Activated CD4-positive, alpha-beta T cell treated with anti-CD3 and anti-CD28 coated beads for 4 hours (primary cell): ENCODE measurements at regions not wholly inside any gene's neighbourhood (a gene's known extent, or its start where the extent isn't known, plus 50 kb on each side); places are given as distances from the start of the nearest gene placed in this dataset.
"Not testable (repeated sequence)": the region's sequence is repeated elsewhere in the genome, so short reads cannot be mapped to it uniquely, and the experiment has no call there.

ENCODE experiments used
- DNase-seq, 2 donors: peaks; one replicate each; pipeline ENCODE4 v3.0.0-alpha.2; 2020

DNA sequence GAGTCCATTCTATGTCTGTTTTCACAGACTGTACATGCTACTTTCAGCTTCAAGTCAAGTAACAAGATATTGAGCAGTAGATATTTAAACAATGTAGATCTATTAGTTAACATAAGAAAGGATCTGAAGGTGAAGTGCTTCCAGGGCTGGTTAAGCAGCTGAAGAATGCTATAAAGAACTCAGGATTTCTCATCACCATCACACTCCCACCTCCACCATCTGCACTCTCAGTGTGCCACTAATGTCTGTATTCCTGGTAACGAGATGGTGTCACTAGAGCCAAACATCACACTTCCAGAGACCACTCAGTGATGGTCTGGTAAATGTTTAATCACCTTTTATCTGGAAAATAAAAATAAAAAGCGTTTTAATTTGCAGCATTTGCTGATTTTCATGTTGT is 224.0 kb upstream of the FERD3L start:
- no peak for DNase-seq

GRCh38 chr7:19368491-19368925 is 223.3 kb upstream of the FERD3L start:
- no peak for DNase-seq

DNA sequence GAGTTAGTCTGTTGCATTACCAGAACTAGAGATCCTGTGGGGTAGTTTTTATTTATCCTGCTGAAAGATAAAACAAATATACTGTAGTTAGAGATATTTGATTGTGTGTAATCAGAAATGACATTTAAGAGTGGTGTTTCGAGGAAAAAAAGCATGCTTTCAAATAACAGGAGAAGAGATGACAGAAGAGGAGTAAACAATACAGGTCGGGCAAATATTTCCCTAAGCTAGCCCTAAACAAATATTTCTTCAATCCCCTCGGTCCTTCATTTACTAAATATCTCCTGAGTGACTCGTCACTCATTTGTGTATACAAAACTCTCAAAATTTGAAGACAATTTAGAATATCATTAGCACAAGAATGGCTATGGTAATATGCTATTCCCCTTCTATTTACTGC is 219.7 kb upstream of the FERD3L start:
- DNase-seq, result no peak

GRCh38 chr7:19362099-19362498 is 216.9 kb upstream of the FERD3L start:
- no peak for DNase-seq

DNA sequence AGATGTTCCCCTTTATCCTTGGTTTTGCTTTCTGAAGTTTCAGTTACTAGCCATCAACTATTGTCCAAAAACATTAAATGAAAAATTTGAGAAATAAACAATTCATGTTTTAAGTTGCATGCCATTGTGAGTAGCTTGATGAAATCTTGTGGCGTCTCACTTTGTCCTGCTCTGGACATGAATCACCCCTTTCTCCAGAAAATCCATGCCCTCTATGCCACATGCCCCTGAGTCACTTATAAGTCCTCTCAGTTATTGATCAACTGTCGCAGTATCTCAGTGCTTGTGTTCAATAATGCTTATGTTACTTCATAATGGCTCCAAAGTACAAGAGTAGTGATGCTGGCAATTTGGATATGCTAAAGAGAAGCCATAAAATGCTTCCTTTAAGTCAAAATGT is 208.0 kb upstream of the FERD3L start:
- DNase-seq, result no peak

- no peak for DNase-seq
Measured at GRCh38 chr7:19352305-19352695, 207.1 kb upstream of the FERD3L start.

DNA sequence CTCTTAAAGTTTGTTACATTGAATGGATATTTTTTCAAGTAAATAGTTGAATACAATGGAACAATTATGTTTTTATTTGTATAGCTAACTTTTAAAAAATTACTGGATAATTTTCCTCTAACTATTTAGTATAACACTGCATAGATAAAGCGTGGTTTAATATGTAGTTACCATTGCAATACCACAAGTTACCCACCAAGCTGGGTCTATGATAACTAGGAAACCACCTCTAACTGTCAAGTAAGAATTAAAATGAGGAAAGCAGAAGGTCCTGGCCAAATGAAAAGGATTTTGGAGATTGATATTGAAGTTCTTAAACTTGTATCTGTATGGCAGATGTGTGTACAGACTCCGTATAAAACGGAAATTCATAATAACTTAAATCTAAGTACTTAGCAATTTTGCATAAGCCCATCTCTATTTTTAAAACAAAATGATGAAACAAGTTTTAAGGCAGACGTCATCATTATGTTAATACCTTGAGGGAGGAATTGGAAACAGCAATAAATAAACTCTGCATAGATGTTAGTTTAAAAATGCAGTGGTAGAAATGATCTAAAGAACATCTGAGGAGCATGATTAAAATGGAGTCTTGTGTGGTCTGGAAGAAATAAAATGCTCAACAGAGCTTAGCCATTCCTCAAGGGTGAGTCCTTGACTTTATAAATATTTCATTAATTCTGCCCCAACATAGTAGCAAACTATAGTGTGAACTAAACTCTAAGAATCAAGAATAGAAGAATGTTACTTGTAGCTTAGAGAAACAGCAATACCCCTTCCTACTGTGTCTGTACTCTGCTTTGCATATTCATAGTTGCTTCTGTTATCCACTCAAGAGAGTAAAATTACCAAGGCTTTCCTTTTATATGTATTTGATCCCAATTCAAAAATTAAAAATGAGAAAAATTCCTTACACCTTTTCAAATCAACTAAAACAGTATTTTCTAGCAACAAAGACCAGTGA is 206.4 kb upstream of the FERD3L start:
- no peak for DNase-seq

DNA sequence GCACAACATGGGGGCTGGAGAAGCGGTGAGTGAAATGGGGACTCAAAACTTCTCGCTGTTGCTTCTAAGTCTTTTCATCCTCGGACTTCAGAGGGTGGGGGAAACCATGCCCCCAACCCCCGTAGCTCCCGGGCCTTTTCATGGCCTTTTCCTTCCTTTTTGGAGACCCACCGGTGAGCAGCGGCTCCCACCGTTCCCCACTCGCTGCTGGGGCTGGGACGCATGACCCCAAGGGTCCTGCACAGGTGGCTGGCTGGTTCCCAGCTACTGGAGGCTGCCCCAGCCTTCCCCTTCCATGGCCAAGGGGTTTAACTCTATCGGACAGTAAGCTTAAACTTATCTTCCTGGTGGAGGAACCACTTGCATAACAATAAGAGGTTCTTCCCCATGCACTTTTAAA is 194.3 kb upstream of the FERD3L start:
- no peak for DNase-seq

GRCh38 chr7:19338512-19338911 is 193.3 kb upstream of the FERD3L start:
- not testable (repeated sequence) for DNase-seq

DNA sequence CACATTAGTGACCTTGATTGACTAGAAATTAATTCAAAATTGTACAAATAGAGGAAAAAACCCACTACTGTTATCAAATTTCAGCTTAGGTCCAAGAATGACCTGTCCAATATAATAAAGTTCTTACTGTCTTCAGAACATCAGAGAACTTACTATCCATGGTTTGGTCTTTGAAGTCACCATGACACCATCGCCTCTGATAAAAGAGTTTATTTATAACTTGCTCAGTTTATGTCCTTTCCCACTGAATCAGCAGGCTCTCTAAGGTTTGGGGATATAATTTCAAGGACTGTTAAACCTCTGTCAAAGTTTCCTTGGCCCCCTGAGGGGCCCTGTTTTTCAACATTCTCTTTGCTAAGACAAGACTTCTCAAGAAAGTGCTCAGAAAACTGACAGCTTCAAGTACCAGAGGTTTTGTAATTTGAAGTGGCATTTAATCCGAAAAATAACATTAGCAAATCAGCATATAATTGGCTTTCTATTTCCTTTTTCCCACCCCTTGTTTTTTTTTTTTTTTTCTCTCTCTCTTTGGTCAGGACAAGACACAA is 191.7 kb upstream of the FERD3L start:
- DNase-seq, result no peak

GRCh38 chr7:19333706-19334105 is 188.5 kb upstream of the FERD3L start:
- DNase-seq, result no peak

DNA sequence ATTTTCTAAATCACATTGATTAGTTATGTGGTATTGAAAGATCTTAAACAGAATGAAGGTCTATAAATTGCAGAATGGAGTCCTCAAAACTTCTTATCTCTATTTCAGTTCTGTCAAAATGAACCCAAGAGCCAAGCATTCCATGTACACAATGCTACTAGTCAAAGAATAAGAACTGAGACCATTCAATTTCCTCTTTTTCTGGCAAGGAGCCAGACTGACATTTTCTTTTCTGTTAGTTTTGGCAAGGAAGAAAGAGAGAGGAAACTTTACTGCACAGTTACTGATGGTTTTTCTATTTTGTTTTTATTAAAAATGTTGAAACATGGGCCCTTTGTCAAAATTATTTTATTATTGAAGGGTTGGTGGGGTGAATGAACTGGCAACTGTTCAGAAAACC is 181.8 kb upstream of the FERD3L start:
- DNase-seq, result no peak

DNA sequence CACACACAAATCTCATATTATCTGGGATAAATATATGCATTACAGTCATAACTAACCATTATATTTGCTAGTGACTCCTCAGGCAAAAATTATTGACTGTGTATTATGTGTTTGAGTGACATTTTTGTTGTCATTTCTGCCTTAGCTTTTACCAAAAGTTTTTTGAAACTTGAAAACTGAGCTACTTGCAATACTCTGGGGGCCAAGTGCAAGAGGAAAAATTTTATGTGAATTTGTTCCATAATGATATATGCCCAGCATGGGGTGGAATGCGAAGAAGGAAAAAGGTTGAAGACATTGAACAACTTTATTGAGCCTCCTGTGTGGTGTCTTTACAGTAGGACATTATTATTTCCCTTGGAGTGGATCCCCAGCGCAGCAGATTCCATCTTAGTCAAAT is 176.8 kb upstream of the FERD3L start:
- no peak for DNase-seq

DNA sequence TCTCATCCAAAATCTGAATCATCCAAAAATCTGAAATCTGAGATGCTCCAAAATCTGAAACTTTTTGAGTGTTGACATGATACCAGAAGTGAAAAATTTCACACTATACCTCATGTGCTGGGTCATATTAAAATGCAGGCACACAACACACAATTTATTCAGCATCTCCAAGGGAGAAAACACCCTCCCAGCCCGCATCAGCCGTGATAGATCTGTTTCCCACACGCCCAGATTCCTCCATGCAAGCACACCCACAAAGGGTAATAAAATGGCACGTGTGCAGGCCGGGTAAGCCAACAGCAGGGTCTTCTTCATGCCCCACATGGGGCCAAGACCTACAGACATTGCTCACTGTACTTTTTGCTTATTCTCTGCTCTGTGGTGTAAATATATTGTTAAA is 173.1 kb upstream of the FERD3L start:
- DNase-seq, result no peak

DNA sequence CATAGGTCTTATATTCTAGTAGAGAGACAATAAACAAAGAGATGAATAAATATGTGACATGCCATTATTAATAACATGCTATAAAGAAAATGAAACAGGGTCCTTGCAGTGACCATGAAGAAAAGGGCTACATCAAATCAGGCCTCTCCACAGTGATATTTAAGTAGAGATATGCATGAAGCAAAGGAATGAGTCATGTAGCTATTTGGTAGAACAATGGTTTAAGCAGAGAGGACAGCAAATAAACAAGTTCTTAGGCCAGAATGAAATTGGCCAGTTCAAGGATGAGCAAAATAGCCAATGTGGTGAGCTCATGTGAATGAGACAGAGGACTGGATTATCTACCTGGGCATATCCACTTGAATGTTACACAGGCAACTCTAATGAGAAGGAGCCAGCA is 172.2 kb upstream of the FERD3L start:
- no peak for DNase-seq

DNA sequence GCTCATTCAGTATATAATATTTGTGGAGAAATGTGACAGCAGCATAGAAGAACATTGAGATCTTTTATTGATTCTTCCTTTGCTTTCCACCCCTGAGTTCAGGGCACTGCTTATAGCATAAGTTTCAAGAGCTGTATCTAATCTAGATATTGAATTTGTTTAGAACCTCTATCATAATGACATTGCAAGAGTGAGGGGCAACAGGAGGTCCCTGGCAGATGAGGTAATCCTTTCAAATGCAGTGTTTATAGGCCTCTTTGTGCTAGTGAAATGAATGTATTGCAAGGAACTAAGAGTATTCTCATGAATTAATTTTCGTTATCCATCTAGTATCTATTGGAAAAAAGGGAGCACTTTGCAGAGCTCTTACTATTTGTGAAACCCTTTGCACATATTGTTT is 167.2 kb upstream of the FERD3L start:
- no peak for DNase-seq

DNA sequence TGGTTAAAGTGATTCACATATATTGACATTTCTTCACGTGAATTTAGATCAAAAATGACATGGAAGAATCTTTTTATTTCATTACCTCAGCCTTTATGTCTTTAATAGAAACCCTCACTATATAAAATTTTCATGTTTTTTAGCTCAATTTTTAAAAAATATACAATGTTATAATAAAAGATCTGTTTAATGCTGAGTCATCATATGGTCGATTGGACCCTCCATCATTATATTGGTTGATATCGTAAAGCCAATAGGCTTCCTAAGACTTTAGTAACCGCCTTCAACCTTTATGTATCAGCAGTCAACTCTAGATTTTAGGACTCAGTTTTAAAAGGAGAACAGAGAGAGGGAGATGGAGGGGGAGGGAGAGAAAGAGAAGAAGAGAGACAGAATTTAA is 162.3 kb upstream of the FERD3L start:
- no peak for DNase-seq

GRCh38 chr7:19305698-19306097 is 160.5 kb upstream of the FERD3L start:
- no peak for DNase-seq

DNA sequence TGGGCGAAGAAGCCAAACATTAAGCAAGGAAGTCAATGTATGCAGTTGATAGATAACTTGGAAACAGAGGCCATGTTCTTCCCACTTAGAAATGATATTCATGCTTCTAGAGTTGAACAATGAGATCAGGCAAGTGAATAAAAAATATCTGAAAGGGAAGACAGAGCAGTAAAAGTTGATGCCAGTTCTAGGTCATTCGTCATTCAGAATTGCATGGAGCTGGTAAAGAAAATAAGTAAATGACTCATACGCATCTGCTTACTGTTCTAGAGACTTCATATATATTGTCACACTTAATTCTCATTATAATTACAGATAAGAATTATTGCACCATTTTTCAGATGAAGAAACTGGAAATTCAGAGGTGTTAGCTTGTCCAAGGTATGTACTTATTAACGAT is 158.9 kb upstream of the FERD3L start:
- DNase-seq, result no peak

DNA sequence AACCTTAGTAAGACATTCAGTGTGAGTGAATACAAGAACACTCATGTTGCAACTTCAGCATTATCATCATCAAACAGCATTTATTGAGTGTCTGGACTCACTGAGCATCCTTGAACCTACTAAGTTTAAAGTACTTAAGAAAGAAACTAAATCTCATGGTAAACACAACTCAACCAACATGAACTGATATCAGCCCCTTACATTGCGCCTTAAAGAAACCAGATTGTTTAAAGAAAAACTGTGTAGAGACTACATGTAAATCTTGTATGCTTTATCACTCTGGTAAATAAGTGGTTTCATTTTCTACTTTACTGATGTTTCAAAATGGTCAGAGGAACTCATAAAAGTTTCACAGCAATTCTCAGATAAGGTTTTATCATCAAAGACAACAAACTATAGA is 157.5 kb upstream of the FERD3L start:
- DNase-seq, result no peak

DNA sequence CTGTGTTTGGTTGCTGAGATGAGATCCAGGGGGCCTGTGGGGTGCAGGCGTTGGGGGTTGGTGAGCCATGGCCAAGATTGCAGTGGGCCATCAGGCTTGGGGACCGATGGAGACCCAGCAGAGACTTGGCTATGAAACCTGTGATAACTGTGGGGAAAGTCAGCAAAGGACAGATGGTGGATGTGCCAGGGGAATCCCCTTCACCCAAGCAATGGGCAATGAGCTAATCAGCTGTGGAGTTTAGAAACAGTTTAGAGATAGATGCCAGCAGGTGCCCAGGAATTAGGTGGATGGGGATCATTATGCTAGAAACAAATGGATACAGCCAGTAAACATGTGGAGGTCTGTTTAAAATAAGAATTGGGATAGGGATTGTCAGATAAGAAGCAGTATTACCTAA is 151.4 kb upstream of the FERD3L start:
- no peak for DNase-seq

- DNase-seq, result no peak
Measured at GRCh38 chr7:19295376-19295775, 150.2 kb upstream of the FERD3L start.

DNA sequence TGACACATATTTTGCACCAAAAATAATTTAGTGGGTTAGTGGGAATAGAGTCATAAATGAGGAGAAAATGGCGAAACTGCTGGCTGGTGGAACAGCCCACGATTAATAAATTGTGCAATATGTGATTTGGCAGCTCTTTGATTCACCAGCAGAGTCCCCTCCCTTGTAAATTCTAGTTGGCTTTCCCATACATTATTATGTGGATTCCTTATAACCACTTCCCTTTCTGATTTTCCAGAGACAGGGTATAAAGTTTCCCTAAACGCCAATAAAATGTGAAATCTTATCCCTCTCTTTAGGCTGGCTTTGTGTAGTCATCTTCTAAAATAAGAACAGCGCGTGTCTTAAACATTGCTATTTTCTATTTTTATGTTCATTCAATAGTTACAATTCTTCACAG is 149.4 kb upstream of the FERD3L start:
- no peak for DNase-seq

DNA sequence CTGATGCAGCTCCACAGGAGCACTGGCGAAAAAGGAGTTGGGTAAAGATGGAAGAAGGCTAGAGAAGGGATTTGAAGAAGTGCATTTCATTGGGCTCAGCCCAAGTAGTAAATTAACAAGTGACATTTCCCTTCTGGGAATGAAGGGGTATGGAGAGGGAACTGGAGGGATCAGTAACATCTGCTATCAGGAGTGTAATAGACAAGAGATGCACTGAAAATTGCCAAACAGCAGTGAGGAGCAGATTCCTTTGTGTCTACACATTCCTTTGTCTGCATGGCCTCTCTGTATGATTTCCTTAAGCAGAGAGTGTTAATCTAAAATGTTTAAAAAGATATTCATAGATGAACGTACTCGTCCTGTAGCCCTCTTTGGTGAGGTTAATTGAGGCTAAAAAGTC is 148.2 kb upstream of the FERD3L start:
- DNase-seq, result no peak

DNA sequence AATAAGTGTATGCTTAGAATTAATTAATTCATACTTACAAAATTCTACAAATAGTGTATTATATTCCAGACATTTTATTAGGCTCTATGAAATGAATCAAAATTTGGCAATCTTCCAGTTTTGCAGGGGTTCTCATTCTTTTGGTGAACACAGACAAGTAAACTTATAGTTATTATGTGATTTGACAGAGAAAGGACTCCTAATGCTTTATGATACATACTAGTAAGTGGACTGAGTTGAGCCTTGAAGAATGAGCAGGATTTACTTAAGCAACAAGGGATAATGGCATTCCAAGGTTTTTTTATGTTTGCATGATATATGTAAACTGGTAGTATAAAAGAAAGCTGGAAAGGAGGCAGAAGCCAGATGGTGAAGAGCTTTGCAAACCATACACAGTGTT is 145.7 kb upstream of the FERD3L start:
- no peak for DNase-seq
